CD4-positive, alpha-beta T cell treated with Interleukin-15 for 4 hours (primary cell): ENCODE measurements at regions not wholly inside any gene's neighbourhood (a gene's known extent, or its start where the extent isn't known, plus 50 kb on each side); places are given as distances from the start of the nearest gene placed in this dataset.
A peak's percentile ranks its signal among the peaks of the same experiment; 100 is the strongest.
"Not testable (repeated sequence)": the region's sequence is repeated elsewhere in the genome, so short reads cannot be mapped to it uniquely, and the experiment has no call there.

ENCODE experiments used
- DNase-seq: peaks from one replicate; pipeline ENCODE4 v3.0.0-alpha.2; 2020; ENCODE audit warnings: low spot score

GRCh38 chr9:30010691-30011090, 2373.8 kb upstream of the ACO1 start:
- DNase-seq, result no peak

GRCh38 chr9:30012622-30013021, 2371.8 kb upstream of the ACO1 start:
- no peak for DNase-seq

DNA sequence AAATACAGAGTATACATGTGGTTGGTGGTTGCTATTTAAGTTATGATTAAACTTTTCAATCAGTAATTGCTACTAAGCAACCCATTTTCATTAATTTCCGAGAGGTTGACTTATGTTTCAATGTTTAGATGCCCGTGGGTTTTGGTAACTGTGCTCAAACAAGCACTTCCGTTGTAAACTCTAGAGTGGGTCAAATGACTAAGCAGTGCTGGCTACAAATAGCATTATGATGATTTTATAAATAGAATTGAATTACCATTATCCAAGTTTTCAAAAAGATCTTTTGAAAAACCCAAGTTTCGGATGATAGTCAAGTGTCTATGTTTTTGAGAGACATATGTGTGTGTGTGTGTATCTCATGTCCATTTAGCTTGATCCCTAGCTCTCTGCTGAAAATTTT, 2369.4 kb upstream of the ACO1 start:
- no peak for DNase-seq

DNA sequence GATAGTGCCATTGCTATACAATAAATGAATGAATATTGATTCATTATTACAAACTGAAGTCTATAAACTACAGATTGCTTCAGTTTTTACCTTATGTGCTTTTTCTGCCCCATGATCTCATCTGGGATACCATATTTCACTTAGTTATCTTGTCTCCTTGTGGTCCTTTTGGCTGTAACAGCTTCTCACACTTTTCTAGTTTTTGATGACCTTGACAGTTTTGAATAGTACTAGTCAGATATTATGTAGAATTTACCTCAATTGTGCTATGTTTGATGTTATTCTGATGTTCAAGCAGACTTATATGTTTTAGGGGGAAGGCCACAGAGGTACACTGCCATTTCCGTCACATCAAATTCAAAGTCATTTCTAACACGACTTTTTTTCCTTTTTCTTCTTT, 2364.3 kb upstream of the ACO1 start:
- DNase-seq, result no peak

- no peak for DNase-seq
These were observed 2348.7 kb upstream of the ACO1 start for GRCh38 chr9:30035761-30036160.

- DNase-seq, result no peak
These were observed 2347.9 kb upstream of the ACO1 start for GRCh38 chr9:30036558-30036957.

DNA sequence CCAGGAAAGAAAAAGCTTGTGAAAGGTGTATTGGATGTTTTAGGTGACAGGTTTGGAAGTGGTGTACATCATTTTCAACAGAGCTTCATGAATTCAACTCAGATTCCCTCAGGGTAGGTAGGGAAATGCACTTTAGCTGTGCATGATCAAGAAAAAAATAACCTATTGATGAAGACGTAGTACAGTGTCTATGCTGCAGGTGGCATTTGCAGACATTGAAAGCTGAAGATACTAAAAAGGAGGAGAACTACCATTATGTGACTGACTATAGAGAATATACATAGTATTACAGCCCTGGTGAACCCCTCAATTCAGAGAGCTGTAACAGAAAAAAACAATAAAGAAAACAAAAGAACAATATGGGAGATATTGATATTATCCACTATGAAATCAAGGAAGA, 2344.7 kb upstream of the ACO1 start:
- no peak for DNase-seq

GRCh38 chr9:30048396-30048795, 2336.0 kb upstream of the ACO1 start:
- DNase-seq, result no peak

GRCh38 chr9:30058463-30058862, 2326.0 kb upstream of the ACO1 start:
- DNase-seq, result no peak

GRCh38 chr9:30060976-30061375, 2323.5 kb upstream of the ACO1 start:
- no peak for DNase-seq

GRCh38 chr9:30065888-30066287, 2318.6 kb upstream of the ACO1 start:
- no peak for DNase-seq

GRCh38 chr9:30069236-30069635, 2315.2 kb upstream of the ACO1 start:
- DNase-seq, result not testable (repeated sequence)

DNA sequence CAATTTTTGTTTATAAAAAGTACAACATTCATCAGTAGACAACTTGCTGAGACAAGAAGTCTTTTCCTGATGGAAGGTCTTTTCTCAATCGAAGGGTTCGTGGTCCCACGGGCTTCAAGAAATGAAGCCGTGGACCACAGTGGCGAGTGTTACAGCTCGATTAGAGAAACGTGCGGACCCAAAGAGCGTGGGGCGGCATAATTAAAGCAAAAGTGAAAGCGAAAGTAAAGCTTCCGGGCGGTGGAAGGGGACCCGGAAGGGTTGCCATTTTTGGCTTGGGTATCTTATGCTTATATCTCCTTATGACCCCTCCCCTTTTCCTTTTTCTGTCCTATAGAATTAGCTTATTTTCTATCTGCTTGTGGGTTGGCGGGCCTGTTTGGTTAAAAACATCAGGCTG, 2309.4 kb upstream of the ACO1 start:
- DNase-seq, result peak; percentile 1

GRCh38 chr9:30075451-30076199, 2308.8 kb upstream of the ACO1 start:
- DNase-seq, result peak; percentile 41

GRCh38 chr9:30078195-30078594, 2306.2 kb upstream of the ACO1 start:
- DNase-seq, result no peak

GRCh38 chr9:30089428-30089827, 2295.0 kb upstream of the ACO1 start:
- no peak for DNase-seq

- DNase-seq, result no peak
These were observed 2280.6 kb upstream of the ACO1 start for GRCh38 chr9:30103647-30104394.

GRCh38 chr9:30107134-30107533, 2277.3 kb upstream of the ACO1 start:
- not testable (repeated sequence) for DNase-seq

- no peak for DNase-seq
These were observed 2267.7 kb upstream of the ACO1 start for GRCh38 chr9:30116673-30117217.

DNA sequence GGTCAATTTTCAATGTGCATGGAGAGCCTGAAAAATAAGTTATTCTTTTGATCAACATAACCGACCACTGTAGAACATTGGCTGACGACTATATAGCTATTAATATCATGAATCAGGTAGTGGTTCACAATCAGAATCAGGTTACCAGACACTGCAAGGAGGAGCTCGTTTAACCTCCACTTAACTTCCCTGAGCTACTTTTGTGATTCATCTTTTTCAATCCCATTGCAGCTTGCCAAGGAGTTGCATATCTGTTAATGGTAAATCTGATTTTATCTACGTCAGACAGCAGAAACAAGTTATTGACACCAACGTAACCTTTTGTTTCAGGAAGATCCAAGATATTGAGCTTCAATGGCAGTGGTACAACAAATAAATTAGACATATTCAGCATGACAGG, 2263.8 kb upstream of the ACO1 start:
- no peak for DNase-seq

- no peak for DNase-seq
These were observed 2262.8 kb upstream of the ACO1 start for GRCh38 chr9:30121611-30122010.

DNA sequence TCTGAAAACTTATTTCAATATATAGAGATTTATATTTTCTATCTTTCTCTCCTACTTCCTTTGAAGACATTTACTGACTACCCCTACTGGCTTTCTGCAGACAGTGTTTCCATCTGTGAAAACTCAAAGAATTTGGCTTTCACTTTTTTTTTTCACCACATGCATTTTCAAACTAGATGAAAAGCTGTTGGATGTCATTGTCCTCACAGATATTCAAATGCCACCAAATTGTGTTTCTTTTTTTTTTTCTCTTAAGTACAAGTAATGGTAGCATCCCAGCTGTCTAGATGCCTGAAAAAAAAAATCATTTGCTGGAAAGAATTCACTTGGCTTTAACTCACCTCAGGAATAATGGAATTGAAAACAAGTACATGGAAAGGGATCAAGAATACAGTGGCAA, 2258.6 kb upstream of the ACO1 start:
- no peak for DNase-seq

DNA sequence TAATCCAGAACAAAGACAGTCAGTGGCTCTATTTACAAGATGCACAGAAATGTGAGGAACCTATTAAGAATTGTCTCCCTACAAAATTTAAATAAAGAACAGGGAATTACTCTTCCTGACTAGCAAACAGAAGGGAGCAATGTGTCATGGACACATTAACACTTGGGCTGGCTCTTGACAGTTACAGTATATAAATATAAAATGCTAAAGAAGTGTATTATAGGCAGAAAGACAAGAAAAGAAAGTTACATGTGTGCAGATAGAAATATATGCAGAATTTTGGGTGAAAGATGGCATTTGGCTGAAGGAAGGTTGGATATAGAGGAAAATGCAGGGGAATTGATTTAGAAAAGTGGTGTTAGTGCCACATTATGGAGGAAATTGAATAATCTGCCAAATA, 2257.1 kb upstream of the ACO1 start:
- no peak for DNase-seq
